RPMI7951 (cell line): ENCODE measurements at regions not wholly inside any gene's neighbourhood (a gene's known extent, or its start where the extent isn't known, plus 50 kb on each side); places are given as distances from the start of the nearest gene placed in this dataset.

Experiments
- DNase-seq: peaks from one replicate; pipeline ENCODE4 v3.0.0-alpha.2; 2012; ENCODE audit warnings: low read depth

- no peak for DNase-seq
These were observed 320.8 kb downstream of the BLID start for GRCh38 chr11:121795174-121795573.

GRCh38 chr11:121794671-121795141 lies 321.3 kb downstream of the BLID start:
- DNase-seq: no peak

DNA sequence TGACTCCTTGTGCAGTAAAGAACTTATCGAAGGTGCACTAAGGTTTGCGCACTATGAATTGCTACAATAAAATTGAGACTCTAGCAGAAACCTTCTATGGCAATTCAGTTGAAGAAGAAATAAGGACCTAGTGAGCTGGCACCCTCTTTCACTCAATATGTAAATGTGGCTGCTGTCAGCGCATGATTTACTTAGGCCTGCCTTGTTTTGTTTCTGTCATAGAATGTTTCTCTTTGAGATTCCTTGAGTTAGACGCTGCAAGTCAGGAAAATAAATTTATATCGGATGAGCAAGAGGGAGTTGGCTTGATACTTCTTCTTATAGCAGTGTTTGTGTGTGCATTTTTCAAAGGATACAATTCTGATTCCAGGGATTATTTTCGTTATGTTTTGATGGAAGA lies 322.1 kb downstream of the BLID start:
- DNase-seq: no peak

- DNase-seq: no peak
These were observed 322.7 kb downstream of the BLID start for GRCh38 chr11:121793291-121793690.

- DNase-seq: no peak
These were observed 323.8 kb downstream of the BLID start for GRCh38 chr11:121792185-121792584.

GRCh38 chr11:121790430-121790829 lies 325.6 kb downstream of the BLID start:
- DNase-seq: no peak

DNA sequence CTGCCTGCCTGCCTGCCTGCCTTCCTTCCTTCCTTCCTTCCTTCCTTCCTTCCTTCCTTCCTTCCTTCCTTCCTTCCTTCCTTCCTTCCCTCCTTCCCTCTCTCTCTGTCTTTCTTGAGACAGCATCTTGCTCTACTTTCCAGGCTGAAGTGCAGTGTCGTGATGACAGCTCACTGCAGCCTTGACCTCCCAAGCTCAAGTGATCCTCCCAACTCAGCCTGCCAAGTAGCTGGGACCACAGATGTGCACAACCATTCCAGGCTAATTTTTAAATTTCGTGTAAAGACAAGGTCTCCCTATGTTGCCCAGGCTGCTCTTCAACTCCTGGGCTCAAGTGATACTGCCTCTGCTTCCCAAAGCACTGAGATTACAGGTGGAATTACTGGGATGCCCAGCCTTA lies 328.2 kb upstream of the SORL1-AS1 start:
- DNase-seq: no peak

DNA sequence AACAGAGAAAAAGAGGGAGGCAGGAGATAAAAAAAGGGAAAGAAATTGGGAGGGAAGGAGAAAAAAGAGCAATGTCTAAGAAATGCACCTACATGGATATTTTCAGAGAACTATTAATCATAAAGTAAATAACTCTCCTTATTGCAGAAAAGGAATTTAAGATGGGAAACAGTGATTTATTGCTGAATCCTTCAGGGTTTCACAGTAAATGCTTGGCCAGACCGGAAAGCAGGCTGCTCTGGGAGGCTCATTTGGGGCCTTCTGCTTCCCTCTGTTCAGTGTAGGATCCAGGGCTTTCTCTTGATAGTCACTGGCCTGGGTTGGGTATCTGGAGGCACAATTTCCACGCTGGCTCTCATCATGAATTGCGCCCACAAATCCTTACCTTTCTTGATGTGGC lies 324.3 kb upstream of the SORL1-AS1 start:
- no peak for DNase-seq

GRCh38 chr11:121775276-121775675 lies 322.5 kb upstream of the SORL1-AS1 start:
- no peak for DNase-seq

- DNase-seq: no peak
These were observed 320.3 kb upstream of the SORL1-AS1 start for GRCh38 chr11:121773076-121773475.

DNA sequence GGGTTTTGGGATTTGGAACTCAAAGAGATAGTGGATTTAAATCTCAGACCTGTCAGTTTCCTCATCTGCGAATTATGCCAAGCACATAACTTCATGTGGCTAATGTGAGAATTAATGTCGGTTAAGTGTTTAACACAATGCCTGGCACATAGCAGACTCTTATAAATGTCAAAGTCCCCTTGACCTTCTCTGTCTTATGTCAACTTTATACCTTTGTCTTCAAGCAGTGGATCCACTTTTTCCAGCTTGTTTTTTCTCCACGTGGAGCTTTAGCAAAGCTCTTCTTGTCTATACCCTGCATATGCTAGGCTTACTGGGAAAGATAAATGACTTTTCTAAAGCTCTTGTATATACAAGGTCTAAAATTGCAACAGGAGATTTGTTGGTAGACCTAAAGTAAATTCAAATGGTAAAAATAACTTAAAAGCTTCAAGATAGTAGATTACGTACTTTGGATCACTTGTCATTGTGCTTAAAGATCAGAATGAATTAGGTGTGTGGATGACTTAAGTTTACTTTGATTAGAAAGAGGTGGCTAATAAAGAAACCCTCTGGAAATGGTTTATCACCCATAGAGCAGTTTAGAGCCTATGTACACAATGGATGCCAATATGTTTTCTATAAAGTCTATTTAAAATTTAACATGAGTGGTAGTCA lies 318.3 kb upstream of the SORL1-AS1 start:
- no peak for DNase-seq

DNA sequence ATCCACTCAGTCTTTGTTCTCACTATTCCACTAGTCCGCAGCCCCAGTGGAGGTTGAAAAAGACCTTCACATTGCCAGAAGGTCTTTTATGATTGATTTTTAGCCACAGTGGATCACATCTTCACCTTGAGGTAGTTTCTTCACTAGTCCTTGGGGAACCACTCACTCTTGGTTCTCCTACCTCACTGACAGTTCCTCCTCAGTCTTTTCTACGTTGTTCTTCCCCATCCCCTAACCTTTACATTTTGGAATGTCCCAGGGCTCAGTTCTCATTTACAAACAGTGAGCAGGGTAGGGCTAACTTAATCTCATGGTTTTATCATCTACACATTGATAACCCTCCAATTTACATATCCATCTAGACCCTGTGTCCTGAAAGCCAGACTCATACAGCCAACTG lies 316.4 kb upstream of the SORL1-AS1 start:
- no peak for DNase-seq

GRCh38 chr11:121767433-121767832 lies 314.7 kb upstream of the SORL1-AS1 start:
- DNase-seq: no peak

DNA sequence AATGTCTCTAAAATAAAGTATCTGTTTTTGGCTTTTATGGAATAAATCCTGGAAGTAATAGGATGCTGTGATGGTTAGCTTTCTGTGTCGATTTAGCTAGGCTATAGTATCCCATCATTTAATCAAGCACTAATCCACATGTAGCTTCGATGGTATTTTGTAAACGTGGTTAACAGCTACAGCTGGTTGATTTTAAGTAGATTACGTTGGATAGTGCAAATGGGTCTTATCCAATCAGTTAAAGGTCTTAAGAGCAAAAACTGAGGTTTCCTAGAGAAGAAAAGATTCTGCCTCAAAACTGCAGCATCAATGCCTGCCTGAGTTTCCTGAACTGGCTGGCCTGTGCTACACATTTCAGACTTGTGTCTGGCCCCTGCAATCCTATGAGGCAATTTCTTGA lies 314.2 kb upstream of the SORL1-AS1 start:
- DNase-seq: no peak

DNA sequence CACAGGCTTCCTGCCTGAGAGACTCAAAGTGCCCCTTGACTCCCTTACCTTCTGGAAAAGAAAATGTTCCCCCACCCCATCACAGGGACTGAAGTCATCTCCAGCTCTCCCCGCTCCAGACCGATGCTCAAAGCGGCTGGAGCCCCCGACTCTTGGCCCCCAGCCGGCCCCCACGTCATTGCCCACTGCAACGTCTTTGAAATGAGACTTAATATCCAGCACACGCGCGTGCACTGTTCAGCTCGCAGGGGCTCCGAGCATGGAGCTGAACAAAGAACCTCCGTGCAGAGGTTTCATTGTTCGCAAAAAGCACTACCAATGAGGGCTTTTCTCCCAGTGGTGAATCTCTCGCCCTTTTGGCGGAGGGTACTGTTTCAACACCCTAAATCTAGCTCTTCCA lies 313.4 kb upstream of the SORL1-AS1 start:
- no peak for DNase-seq

- no peak for DNase-seq
These were observed 310.8 kb upstream of the SORL1-AS1 start for GRCh38 chr11:121763526-121763925.

DNA sequence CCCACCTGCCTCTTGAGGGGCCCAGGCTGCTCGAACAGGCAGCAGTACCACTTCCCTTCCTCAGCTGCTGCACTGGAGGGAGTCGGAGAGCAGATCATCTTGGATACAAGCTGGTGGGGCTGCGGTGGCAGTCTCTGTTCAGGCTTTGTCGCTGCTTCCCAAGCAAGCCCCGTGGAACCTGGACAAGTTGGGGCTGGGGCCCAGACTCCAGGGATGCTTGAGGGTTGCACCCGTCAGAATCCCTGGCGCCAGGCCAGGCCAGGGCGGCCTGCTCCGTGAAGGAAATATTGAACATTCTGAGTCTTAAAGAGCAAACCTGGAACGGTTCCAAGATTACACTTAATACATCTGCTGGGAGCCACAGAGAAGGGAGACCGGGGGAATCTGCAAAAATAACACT lies 310.1 kb upstream of the SORL1-AS1 start:
- DNase-seq: peak; percentile 44

- no peak for DNase-seq
These were observed 308.4 kb upstream of the SORL1-AS1 start for GRCh38 chr11:121761186-121761585.

DNA sequence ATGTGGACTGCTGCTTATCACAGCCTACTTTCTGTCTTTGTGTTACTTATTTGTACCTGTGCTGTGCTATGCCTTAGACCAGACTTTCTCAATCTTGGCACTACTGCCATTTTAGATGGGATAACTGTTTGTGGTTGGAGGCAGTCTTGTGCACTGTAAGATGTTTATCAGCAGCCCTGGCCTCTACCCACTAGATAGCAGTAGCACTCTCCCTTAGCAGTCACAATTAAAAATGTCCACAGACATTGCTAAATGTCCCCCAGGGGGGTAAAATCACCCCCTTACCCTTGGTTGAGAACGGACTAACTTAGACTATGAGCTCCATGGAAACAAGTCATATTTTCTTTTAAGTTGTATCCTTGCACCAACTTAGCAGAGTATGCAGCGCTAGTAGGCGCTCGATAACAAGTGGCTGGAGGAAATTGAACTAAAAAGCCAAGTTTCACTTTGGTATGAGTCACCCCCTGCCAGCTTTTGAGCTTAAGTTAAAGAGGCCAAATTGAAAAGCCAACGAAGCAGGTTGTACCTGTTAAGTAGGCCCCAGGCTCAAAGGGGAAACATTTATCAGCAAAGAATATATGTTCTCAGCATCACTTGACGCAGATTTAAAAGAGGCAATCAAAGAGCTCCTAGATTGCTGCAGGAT lies 304.8 kb upstream of the SORL1-AS1 start:
- peak; percentile 50 for DNase-seq

- no peak for DNase-seq
These were observed 303.1 kb upstream of the SORL1-AS1 start for GRCh38 chr11:121755906-121756305.

DNA sequence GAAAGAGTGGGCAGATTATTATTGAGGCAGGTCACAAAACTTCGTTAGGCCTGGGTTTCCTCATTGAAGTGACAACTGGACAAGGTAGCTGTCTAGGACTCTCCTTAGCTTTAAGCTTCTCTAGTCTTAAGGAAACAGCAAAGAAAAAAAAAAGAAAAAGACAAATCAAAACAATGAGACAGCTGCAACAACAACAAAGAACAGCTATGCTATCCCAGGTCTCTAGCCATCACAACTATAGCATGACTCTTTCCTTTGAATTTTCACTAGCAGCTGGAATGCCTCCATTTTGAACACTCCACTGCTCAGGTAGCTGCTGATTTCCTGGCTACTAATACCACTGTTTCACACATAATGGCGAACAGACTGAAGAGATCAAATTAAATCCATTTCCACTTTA lies 302.4 kb upstream of the SORL1-AS1 start:
- DNase-seq: no peak

GRCh38 chr11:121754598-121754997 lies 301.8 kb upstream of the SORL1-AS1 start:
- DNase-seq: no peak

- no peak for DNase-seq
These were observed 296.9 kb upstream of the SORL1-AS1 start for GRCh38 chr11:121749691-121750090.

DNA sequence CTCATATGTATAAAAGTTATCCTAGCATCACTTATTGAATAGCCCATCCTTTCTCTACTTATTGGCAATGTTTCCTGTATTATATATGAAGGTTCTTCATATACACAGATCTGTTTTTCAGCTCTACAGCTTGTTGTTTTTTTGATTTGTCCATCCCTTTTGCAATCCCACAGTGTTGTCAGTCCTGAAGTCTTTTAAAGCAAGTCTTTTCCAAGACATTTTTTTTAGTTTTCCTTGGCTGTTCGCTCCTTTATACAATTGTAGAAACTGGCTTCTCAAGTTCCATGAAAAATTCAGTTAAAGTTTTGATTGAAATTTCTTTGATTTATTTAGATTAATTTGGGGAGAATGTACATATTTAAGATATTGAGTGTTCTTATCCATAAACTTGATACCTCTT lies 295.3 kb upstream of the SORL1-AS1 start:
- no peak for DNase-seq
